ENCODE measurements at regions not wholly inside any gene's neighbourhood (a gene's known extent, or its start where the extent isn't known, plus 50 kb on each side); places are given as distances from the start of the nearest gene placed in this dataset.

- TF ChIP-seq, protein P1, sequence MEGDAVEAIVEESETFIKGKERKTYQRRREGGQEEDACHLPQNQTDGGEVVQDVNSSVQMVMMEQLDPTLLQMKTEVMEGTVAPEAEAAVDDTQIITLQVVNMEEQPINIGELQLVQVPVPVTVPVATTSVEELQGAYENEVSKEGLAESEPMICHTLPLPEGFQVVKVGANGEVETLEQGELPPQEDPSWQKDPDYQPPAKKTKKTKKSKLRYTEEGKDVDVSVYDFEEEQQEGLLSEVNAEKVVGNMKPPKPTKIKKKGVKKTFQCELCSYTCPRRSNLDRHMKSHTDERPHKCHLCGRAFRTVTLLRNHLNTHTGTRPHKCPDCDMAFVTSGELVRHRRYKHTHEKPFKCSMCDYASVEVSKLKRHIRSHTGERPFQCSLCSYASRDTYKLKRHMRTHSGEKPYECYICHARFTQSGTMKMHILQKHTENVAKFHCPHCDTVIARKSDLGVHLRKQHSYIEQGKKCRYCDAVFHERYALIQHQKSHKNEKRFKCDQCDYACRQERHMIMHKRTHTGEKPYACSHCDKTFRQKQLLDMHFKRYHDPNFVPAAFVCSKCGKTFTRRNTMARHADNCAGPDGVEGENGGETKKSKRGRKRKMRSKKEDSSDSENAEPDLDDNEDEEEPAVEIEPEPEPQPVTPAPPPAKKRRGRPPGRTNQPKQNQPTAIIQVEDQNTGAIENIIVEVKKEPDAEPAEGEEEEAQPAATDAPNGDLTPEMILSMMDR (IDR thresholded peaks at IDR 0.05), result no peak
- no peak for TF ChIP-seq POLR2A (IDR thresholded peaks at IDR 0.05; ENCODE audit: low read depth)
- TF ChIP-seq POLR2AphosphoS5 (IDR thresholded peaks at IDR 0.05), result no peak
These were observed 450.0 kb upstream of the ID2 start for GRCh38 chr2:8231902-8232301.

Data from esophagus muscularis mucosa (tissue), 3 donors.